ENCODE measurements at regions not wholly inside any gene's neighbourhood (a gene's known extent, or its start where the extent isn't known, plus 50 kb on each side); places are given as distances from the start of the nearest gene placed in this dataset.

- H3K4me3 ChIP-seq (ENCODE audit: low read depth, low read length), result no peak overlapping the region
- TF ChIP-seq ZNF560 (tag by site-specific recombination; IDR thresholded peaks at IDR 0.05; ENCODE audit: borderline replicate concordance) (no peak), KLF16 (tag by site-specific recombination; IDR thresholded peaks at IDR 0.05) (no peak), ZNF549 (tag by site-specific recombination; IDR thresholded peaks at IDR 0.05) (no peak), ZFP3 (tag by site-specific recombination; IDR thresholded peaks at IDR 0.05; ENCODE audit: low read depth) (no peak), SP7 (tag by site-specific recombination; IDR thresholded peaks at IDR 0.05) (no peak), ZNF10 (tag by site-specific recombination; IDR thresholded peaks at IDR 0.05) (no peak), ZNF2 (tag by site-specific recombination; IDR thresholded peaks at IDR 0.05) (no peak), ZNF311 (tag by site-specific recombination; IDR thresholded peaks at IDR 0.05; ENCODE audit: borderline replicate concordance) (no peak), ZNF843 (tag by site-specific recombination; IDR thresholded peaks at IDR 0.05) (no peak), ZNF76 (tag by site-specific recombination; IDR thresholded peaks at IDR 0.05; ENCODE audit: borderline replicate concordance, low read depth) (no peak), REST (tag by site-specific recombination; IDR thresholded peaks at IDR 0.05) (no peak), ZNF768 (tag by site-specific recombination; IDR thresholded peaks at IDR 0.05) (no peak), ZFHX2 (tag by site-specific recombination; conservative IDR thresholded peaks at IDR 0.05) (no peak), GLI4 (tag by site-specific recombination; IDR thresholded peaks at IDR 0.05) (no peak), ZFP37 (tag by site-specific recombination; IDR thresholded peaks at IDR 0.05) (no peak), ZNF114 (tag by site-specific recombination; IDR thresholded peaks at IDR 0.05) (no peak), ZNF148 (tag by site-specific recombination; IDR thresholded peaks at IDR 0.05; ENCODE audit: borderline replicate concordance) (no peak), ZNF174 (tag by site-specific recombination; IDR thresholded peaks at IDR 0.05) (no peak), HOXD13 (CRISPR knock-in tag; IDR thresholded peaks at IDR 0.05; ENCODE audit: borderline replicate concordance) (no peak), SCRT2 (tag by site-specific recombination; IDR thresholded peaks at IDR 0.05) (no peak)
- H3K27ac ChIP-seq (ENCODE audit: extremely low read depth, low read depth, low read length), result no peak overlapping the region
- no peaks in the 10 kb centered on the region for H3K36me3 ChIP-seq (ENCODE audit: control insufficient read depth in 2 of 2, insufficient read depth in 1 of 2, low read length in 2 of 2)
- ChIA-PET CTCF (interaction anchor here (0.5 to 0.7 kb wide), 3 partner anchors 17 to 28 kb away, joined by 3 to 4 read pairs (median 3); no protein-coding TSS in a partner anchor), POLR2A (no interaction called here)
- no peaks in the 10 kb centered on the region for H3K4me1 ChIP-seq (ENCODE audit: control insufficient read depth, insufficient read depth, low read length)
- H3K9me3 ChIP-seq (ENCODE audit: control insufficient read depth, insufficient read depth, low read depth, low read length), result no peaks in the 10 kb centered on the region
These were observed 104.9 kb downstream of the CHIC2 start for GRCh38 chr4:53959343-53960120.

- POLR2A ChIA-PET, result no interaction called here
- TF ChIP-seq ZNF302 (tag by site-specific recombination; IDR thresholded peaks at IDR 0.05; ENCODE audit: low read depth), result no peak
- no peak for TF ChIP-seq ZNF114 (tag by site-specific recombination; IDR thresholded peaks at IDR 0.05)
- TF ChIP-seq KLF17 (tag by site-specific recombination; IDR thresholded peaks at IDR 0.05), result no peak
- Histone ChIP-seq H3K4me3 (ENCODE audit: low read depth, low read length) (no peak overlapping the region), H3K27ac (ENCODE audit: extremely low read depth, low read depth, low read length) (no peak overlapping the region), H3K36me3 (ENCODE audit: control insufficient read depth in 2 of 2, insufficient read depth in 1 of 2, low read length in 2 of 2) (no peaks in the 10 kb centered on the region), H3K9me3 (ENCODE audit: control insufficient read depth, insufficient read depth, low read depth, low read length) (no peaks in the 10 kb centered on the region), H3K4me1 (ENCODE audit: control insufficient read depth, insufficient read depth, low read length) (no peaks in the 10 kb centered on the region)
- CTCF ChIA-PET, result no interaction called here
These were observed 108.0 kb downstream of the CHIC2 start for GRCh38 chr4:53956454-53956853.
